Uterus (tissue), 3 donors: ENCODE measurements at regions not wholly inside any gene's neighbourhood (a gene's known extent, or its start where the extent isn't known, plus 50 kb on each side); places are given as distances from the start of the nearest gene placed in this dataset.

ENCODE experiments used
- DNase-seq, 2 donors: peaks; one replicate each; pipeline ENCODE4 v3.0.0-alpha.2; 2019 to 2020
- H3K27ac ChIP-seq, 2 donors: fragments of 200-600 bp; sonication (generic); 1 replicate in 1 of 2; 2 replicates in 1 of 2; pipeline ENCODE4 v1.5.1; 2016 to 2018
- H3K27me3 ChIP-seq, 2 donors: fragments of 200-600 bp; sonication (generic); one replicate each; pipeline ENCODE4 v1.5.1; 2018 to 2019; ENCODE audit warnings: control low read depth in 1 of 2
- H3K36me3 ChIP-seq, 2 donors: fragments of 200-600 bp; sonication (generic); one replicate each; pipeline ENCODE4 v1.5.1; 2019; ENCODE audit warnings: control low read depth in 1 of 2
- H3K4me1 ChIP-seq, 2 donors: fragments of 200-600 bp; sonication (generic); one replicate each; pipeline ENCODE4 v1.5.1; 2018 to 2019; ENCODE audit warnings: control low read depth in 1 of 2
- H3K4me3 ChIP-seq, 2 donors: fragments of 200-600 bp; sonication (generic); 1 replicate in 1 of 2; 2 replicates in 1 of 2; pipeline ENCODE4 v1.5.1; 2018 to 2019; ENCODE audit warnings: mild to moderate bottlenecking in 1 of 2
- H3K9me3 ChIP-seq, 2 donors: fragments of 200-600 bp; sonication (generic); one replicate each; pipeline ENCODE4 v1.5.1; 2019; ENCODE audit warnings: control low read depth in 1 of 2
- POLR2A ChIP-seq, 2 donors: fragments of 450-650 bp; IDR thresholded peaks; one replicate each; pipeline ENCODE4 v1.6.1; 2016; ENCODE audit warnings: antibody characterized with exemption in 2 of 2, mild to moderate bottlenecking in 1 of 2, moderate library complexity in 1 of 2
- intact Hi-C: fragments of 100-400 bp; cut with DNase I; formaldehyde crosslinking; loops from one replicate; pipeline ENCODE4 v1.15.1; 2023; ENCODE audit warnings: low total_unique reads
- TF ChIP-seq, protein P1 (sequence below), 4 experiments: fragments of 200-600 bp in 2 of 4; fragments of 450-650 bp in 2 of 4; sonication (generic) in 2 of 4; IDR thresholded peaks; one replicate each; pipeline ENCODE4 v1.5.1; 2016 to 2019; ENCODE audit warnings: antibody characterized with exemption in 4 of 4, mild to moderate bottlenecking in 2 of 4, moderate library complexity in 1 of 4
- donor health status: DM: yes; HTN: yes; CAD: no.

DNA sequence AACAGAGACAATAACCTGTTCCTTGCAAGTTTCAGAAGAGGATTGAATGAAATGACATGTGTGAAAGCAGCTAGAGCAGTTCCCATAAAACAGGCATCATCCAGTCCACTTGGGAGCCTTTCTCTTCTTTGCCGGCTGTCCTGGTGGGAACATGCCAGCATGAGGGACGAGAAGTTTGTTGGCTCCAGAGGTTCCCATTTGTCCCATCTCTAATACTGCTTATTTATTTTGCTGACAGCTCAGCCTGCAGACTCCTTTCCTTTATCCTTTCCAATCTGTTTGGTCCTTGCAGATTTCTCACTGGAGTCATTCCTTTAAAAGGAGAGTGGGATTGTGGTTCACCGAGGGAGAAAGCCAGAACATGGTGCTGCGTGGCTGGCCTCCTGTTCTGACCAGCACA lies 321.5 kb upstream of the CLINT1 start:
- no peaks in the 10 kb centered on the region for H3K27me3 ChIP-seq
- H3K36me3 ChIP-seq = no peaks in the 10 kb centered on the region
- TF ChIP-seq, protein P1, sequence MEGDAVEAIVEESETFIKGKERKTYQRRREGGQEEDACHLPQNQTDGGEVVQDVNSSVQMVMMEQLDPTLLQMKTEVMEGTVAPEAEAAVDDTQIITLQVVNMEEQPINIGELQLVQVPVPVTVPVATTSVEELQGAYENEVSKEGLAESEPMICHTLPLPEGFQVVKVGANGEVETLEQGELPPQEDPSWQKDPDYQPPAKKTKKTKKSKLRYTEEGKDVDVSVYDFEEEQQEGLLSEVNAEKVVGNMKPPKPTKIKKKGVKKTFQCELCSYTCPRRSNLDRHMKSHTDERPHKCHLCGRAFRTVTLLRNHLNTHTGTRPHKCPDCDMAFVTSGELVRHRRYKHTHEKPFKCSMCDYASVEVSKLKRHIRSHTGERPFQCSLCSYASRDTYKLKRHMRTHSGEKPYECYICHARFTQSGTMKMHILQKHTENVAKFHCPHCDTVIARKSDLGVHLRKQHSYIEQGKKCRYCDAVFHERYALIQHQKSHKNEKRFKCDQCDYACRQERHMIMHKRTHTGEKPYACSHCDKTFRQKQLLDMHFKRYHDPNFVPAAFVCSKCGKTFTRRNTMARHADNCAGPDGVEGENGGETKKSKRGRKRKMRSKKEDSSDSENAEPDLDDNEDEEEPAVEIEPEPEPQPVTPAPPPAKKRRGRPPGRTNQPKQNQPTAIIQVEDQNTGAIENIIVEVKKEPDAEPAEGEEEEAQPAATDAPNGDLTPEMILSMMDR (IDR thresholded peaks at IDR 0.05) = no peak
- no peak for TF ChIP-seq POLR2A (IDR thresholded peaks at IDR 0.05)
- no peaks in the 10 kb centered on the region for H3K9me3 ChIP-seq
- H3K4me3 ChIP-seq = no peak overlapping the region
- no peak for DNase-seq
- no peak overlapping the region for H3K27ac ChIP-seq
- peaks cover 0 to 3% of the 10 kb centered on the region in 2 donors for H3K4me1 ChIP-seq
- intact Hi-C loops = no loop called here

DNA sequence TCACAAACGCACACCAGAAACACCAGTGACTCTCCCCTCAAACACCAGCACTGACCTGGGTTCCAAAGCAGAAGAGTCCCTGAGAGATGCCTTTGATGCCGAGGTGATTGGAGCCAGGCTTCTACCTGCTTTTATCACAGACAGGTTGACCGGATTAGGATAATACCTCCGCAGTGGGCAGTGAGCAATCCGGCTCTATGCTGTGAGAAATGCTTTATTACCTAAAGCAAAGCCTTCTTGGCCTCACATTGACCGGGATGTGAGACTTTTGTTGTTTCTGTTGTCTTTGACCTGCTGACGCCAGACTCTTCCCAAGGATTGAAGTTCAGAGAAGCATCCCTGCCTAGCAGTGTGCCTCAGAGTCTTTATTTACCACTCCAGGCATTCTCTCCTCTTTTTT lies 320.3 kb upstream of the CLINT1 start:
- Histone ChIP-seq H3K27ac (no peak overlapping the region), H3K36me3 (no peaks in the 10 kb centered on the region), H3K27me3 (no peaks in the 10 kb centered on the region), H3K9me3 (no peaks in the 10 kb centered on the region), H3K4me1 (peaks cover 0 to 3% of the 10 kb centered on the region in 2 donors), H3K4me3 (no peak overlapping the region)
- TF ChIP-seq POLR2A (IDR thresholded peaks at IDR 0.05) = no peak
- TF ChIP-seq, protein P1 (IDR thresholded peaks at IDR 0.05) = no peak
- intact Hi-C loops = loop anchor here (5.0 to 10.0 kb wide), 2 partner anchors 516 to 928 kb away; no protein-coding TSS in a partner anchor
- DNase-seq = no peak

DNA sequence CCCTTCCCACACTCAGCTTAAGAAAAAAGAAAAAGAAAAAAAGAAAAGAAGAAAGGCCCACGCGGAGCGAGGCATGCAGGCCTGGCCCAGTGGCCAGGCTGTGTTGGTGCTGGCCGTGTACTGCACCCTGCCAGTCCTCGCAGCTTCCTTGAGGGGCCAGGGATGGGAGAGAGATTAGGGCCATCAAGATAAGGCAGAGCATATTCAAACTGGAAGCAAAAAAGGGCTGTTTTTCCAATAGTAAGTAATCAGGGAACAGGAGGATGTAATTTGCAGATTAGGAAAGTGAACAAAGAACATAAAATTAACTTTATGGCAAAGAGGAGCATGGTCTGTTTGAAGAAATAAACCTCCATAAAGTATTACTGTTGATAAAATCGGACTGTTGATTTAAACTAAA lies 319.6 kb upstream of the CLINT1 start:
- peaks cover 0 to 3% of the 10 kb centered on the region in 2 donors for H3K4me1 ChIP-seq
- H3K4me3 ChIP-seq = no peak overlapping the region
- H3K27me3 ChIP-seq = no peaks in the 10 kb centered on the region
- H3K9me3 ChIP-seq = no peaks in the 10 kb centered on the region
- TF ChIP-seq, protein P1 (IDR thresholded peaks at IDR 0.05) = no peak
- no peak for TF ChIP-seq POLR2A (IDR thresholded peaks at IDR 0.05)
- no peaks in the 10 kb centered on the region for H3K36me3 ChIP-seq
- intact Hi-C loops = loop anchor here (5.0 to 10.0 kb wide), 2 partner anchors 516 to 929 kb away; no protein-coding TSS in a partner anchor
- no peak overlapping the region for H3K27ac ChIP-seq
- no peak for DNase-seq

DNA sequence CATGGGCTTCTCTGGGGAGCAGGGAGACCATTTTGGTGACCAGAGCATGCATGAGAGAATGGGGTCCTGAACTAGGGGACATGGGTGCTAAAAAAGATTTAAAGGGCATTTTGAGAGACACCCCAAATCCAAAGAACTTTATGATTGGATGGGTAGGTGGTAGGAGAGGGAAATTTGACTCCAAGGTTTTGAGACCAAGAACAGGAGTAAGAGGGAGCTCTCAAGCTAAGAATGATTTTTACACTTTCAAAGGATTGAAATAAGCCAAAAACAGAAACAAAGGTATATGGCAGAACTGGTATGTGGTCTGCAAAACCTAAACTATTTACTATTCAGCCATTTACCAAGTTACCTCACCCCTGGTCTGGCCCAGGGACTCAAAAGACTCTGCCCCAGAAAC lies 318.2 kb upstream of the CLINT1 start:
- Histone ChIP-seq H3K36me3 (no peaks in the 10 kb centered on the region), H3K27me3 (no peaks in the 10 kb centered on the region), H3K9me3 (no peaks in the 10 kb centered on the region), H3K4me3 (no peak overlapping the region), H3K4me1 (peaks cover 0 to 3% of the 10 kb centered on the region in 2 donors), H3K27ac (peak overlapping the region in 1 of 2 donors; percentile 71)
- no peak for DNase-seq
- TF ChIP-seq, protein P1 (IDR thresholded peaks at IDR 0.05) = no peak
- intact Hi-C loops = loop anchor here (5.0 to 10.0 kb wide), 2 partner anchors 518 to 930 kb away; no protein-coding TSS in a partner anchor

DNA sequence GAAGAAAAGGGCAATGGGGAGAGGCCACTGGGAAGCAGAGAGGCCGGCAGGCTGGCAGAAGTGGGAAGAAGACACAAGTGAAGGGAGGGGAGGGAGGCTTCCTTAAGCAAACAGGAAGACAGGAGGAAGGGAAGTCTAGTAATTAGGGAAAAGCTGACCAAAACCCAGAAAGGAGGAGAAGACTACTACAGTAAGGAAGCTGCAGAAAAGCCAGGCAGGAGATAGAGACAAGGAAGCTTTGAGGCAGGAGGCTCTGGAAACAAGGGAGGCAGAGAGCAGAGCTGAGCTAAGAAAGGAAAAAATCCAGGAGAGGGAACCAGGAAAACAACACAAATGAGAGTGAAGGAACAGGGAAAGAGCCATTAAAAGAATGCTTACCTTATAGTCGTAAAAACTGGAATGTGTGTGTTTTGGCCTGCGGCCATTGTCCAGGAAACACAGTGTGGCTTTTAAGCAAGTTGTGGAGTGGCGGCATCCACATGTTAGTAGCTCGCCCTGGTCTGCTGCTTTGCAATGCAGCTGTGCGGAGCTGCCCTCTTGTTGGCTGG lies 317.1 kb upstream of the CLINT1 start:
- no peak for DNase-seq
- Histone ChIP-seq H3K36me3 (no peaks in the 10 kb centered on the region), H3K27ac (peak overlapping the region; percentile 60 to 71), H3K27me3 (no peaks in the 10 kb centered on the region), H3K4me1 (peaks cover 0 to 3% of the 10 kb centered on the region in 2 donors), H3K9me3 (no peaks in the 10 kb centered on the region), H3K4me3 (no peak overlapping the region)
- TF ChIP-seq, protein P1 (IDR thresholded peaks at IDR 0.05) = no peak
- no peak for TF ChIP-seq POLR2A (IDR thresholded peaks at IDR 0.05)
- intact Hi-C loops = loop anchor here (5.0 to 10.0 kb wide), 2 partner anchors 519 to 931 kb away; no protein-coding TSS in a partner anchor
